GM12892 (cell line): ENCODE measurements at regions not wholly inside any gene's neighbourhood (a gene's known extent, or its start where the extent isn't known, plus 50 kb on each side); places are given as distances from the start of the nearest gene placed in this dataset.

Experiments used
- POLR2A ChIP-seq: IDR thresholded peaks from 2 replicates; pipeline ENCODE4 v1.6.1; 2011; ENCODE audit warnings: low read depth, low read length, control low read depth
- POLR2AphosphoS5 ChIP-seq: IDR thresholded peaks from 2 replicates; pipeline ENCODE4 v1.6.1; 2011; ENCODE audit warnings: low read depth, low read length, control low read depth
- TAF1 ChIP-seq: IDR thresholded peaks from 2 replicates; pipeline ENCODE4 v1.6.1; 2011; ENCODE audit warnings: low read depth, mild to moderate bottlenecking, control low read depth, low read length, borderline replicate concordance

GRCh38 chr17:74040729-74041128 lies 162.7 kb upstream of the RPL38 start:
- TF ChIP-seq POLR2A = no peak
- TF ChIP-seq POLR2AphosphoS5 = no peak
- TF ChIP-seq TAF1 = no peak
